H1 (cell line): ENCODE measurements at regions not wholly inside any gene's neighbourhood (a gene's known extent, or its start where the extent isn't known, plus 50 kb on each side); places are given as distances from the start of the nearest gene placed in this dataset.
"Not testable (repeated sequence)": the region's sequence is repeated elsewhere in the genome, so short reads cannot be mapped to it uniquely, and the experiment has no call there.

Experiments used
- CTCF ChIA-PET: fragments of 300-600 bp; sonication (Branson Sonifier 250); formaldehyde crosslinking; loops from one replicate; lab custom pipeline; 2021; ENCODE audit not compliant: partially characterized antibody; lab: Charles Lee
- POLR2A ChIA-PET: fragments of 300-600 bp; sonication (Branson Sonifier 250); formaldehyde crosslinking; loops from one replicate; lab custom pipeline; 2021; ENCODE audit warnings: inconsistent platforms; ENCODE audit not compliant: partially characterized antibody; lab: Charles Lee
- DNase-seq, 2 experiments: peaks; one replicate each; pipeline versions ENCODE4 v3.0.0 to v3.0.0-alpha.2; 2010 to 2022; ENCODE audit warnings: low spot score in 2 of 2, low read depth in 1 of 2, mixed read lengths in 1 of 2
- FAIRE-seq: peaks from 2 replicates; lab custom pipeline; 2011; peaks lifted over from hg19 to GRCh38; lab: Jason Lieb, UNC
- H2AFZ ChIP-seq: 2 replicates; pipeline ENCODE4 v1.8.1; 2012; ENCODE audit warnings: low read length, inconsistent platforms
- H2AK5ac ChIP-seq: 2 replicates; pipeline ENCODE4 v1.6.1; 2013; ENCODE audit warnings: low read depth, low read length
- H2BK120ac ChIP-seq: replicated peaks from 2 replicates; pipeline ENCODE3; 2013; ENCODE audit warnings: low read depth, low read length, inconsistent platforms
- H2BK12ac ChIP-seq: 2 replicates; pipeline ENCODE4 v1.6.1; 2013; ENCODE audit warnings: low read depth, low read length
- H2BK15ac ChIP-seq: 2 replicates; pipeline ENCODE4 v1.6.1; 2013; ENCODE audit warnings: low read length
- H2BK20ac ChIP-seq: 2 replicates; pipeline ENCODE4 v1.6.1; 2013; ENCODE audit warnings: low read length
- H2BK5ac ChIP-seq: 2 replicates; pipeline ENCODE4 v1.6.1; 2013; ENCODE audit warnings: low read depth, low read length
- H3K14ac ChIP-seq: 2 replicates; pipeline ENCODE4 v1.6.1; 2013; ENCODE audit warnings: inconsistent platforms; ENCODE audit not compliant: insufficient read length
- H3K18ac ChIP-seq: 2 replicates; pipeline ENCODE4 v1.6.1; 2013; ENCODE audit warnings: low read length; ENCODE audit errors: extremely low read depth
- H3K23ac ChIP-seq: 2 replicates; pipeline ENCODE4 v1.6.1; 2013; ENCODE audit warnings: inconsistent platforms; ENCODE audit not compliant: insufficient read length
- H3K23me2 ChIP-seq: 2 replicates; pipeline ENCODE4 v1.6.1; 2013; ENCODE audit warnings: low read depth, low read length
- H3K27ac ChIP-seq: 2 replicates; pipeline ENCODE4 v1.6.1; 2011; ENCODE audit warnings: low read depth, low read length, inconsistent platforms
- H3K27me3 ChIP-seq, 4 experiments: replicated peaks in 1 of 4; 1 replicate in 1 of 4; 2 replicates in 3 of 4; pipeline versions ENCODE4 v1.6.1 to v1.8.1; 2011 to 2013; ENCODE audit warnings: low read length in 3 of 4, mild to moderate bottlenecking in 3 of 4, inconsistent platforms in 2 of 4, mixed read lengths in 2 of 4, moderate library complexity in 1 of 4; ENCODE audit not compliant: control insufficient read depth in 3 of 4, insufficient read depth in 3 of 4; ENCODE audit errors: extremely low read depth in 1 of 4
- H3K36me3 ChIP-seq, 4 experiments: 2 replicates each; pipeline versions ENCODE4 v1.6.1 to v1.8.1; 2011 to 2013; ENCODE audit warnings: mild to moderate bottlenecking in 4 of 4, low read length in 3 of 4, moderate library complexity in 2 of 4, control low read depth in 1 of 4, inconsistent platforms in 1 of 4; ENCODE audit not compliant: insufficient read depth in 4 of 4, control insufficient read depth in 2 of 4
- H3K4ac ChIP-seq: replicated peaks from 2 replicates; pipeline ENCODE3; 2013; ENCODE audit warnings: low read length, low read depth, mixed read lengths, inconsistent platforms; ENCODE audit not compliant: insufficient read length
- H3K4me1 ChIP-seq, 4 experiments: replicated peaks in 1 of 4; 1 replicate in 1 of 4; 2 replicates in 3 of 4; pipeline versions ENCODE4 v1.6.1 to v1.8.1; 2011 to 2013; ENCODE audit warnings: low read length in 3 of 4, inconsistent platforms in 2 of 4, mixed read lengths in 1 of 4; ENCODE audit not compliant: insufficient read depth in 4 of 4, control insufficient read depth in 3 of 4
- H3K4me2 ChIP-seq, 2 experiments: 2 replicates each; pipeline versions ENCODE4 v1.6.1 to v1.8.1; 2011 to 2013; ENCODE audit warnings: low read depth in 2 of 2, low read length in 2 of 2, control low read depth in 1 of 2, inconsistent platforms in 1 of 2, mild to moderate bottlenecking in 1 of 2; ENCODE audit not compliant: insufficient read depth in 1 of 2
- H3K4me3 ChIP-seq, 4 experiments: fragments of 200-600, 300-600 bp in 1 of 4; sonication (generic), shearing (Covaris generic), sonication (Bioruptor Twin) in 1 of 4; 2 replicates each; pipeline versions ENCODE4 v1.5.1 to v1.8.1; 2011 to 2016; ENCODE audit warnings: low read length in 4 of 4, low read depth in 3 of 4, control low read depth in 2 of 4, inconsistent platforms in 2 of 4, mild to moderate bottlenecking in 2 of 4, mixed read lengths in 1 of 4, moderate library complexity in 1 of 4; ENCODE audit not compliant: insufficient read depth in 2 of 4; ENCODE audit errors: extremely low read depth in 1 of 4
- H3K56ac ChIP-seq: replicated peaks from 2 replicates; pipeline ENCODE3; 2013; ENCODE audit warnings: low read depth, mild to moderate bottlenecking, mixed read lengths, low read length, inconsistent platforms; ENCODE audit not compliant: insufficient read length
- H3K79me1 ChIP-seq: 2 replicates; pipeline ENCODE4 v1.6.1; 2013; ENCODE audit warnings: low read depth, low read length, control low read depth
- H3K79me2 ChIP-seq, 2 experiments: 2 replicates each; pipeline versions ENCODE4 v1.6.1 to v1.8.1; 2012 to 2013; ENCODE audit warnings: low read length in 2 of 2, mild to moderate bottlenecking in 2 of 2, inconsistent platforms in 1 of 2; ENCODE audit not compliant: insufficient read depth in 2 of 2, control insufficient read depth in 1 of 2
- H3K9ac ChIP-seq, 4 experiments: replicated peaks in 1 of 4; 1 replicate in 1 of 4; 2 replicates in 3 of 4; pipeline versions ENCODE4 v1.6.1 to v1.8.1; 2011 to 2013; ENCODE audit warnings: low read depth in 3 of 4, low read length in 3 of 4, control low read depth in 2 of 4, mild to moderate bottlenecking in 2 of 4, moderate library complexity in 2 of 4, inconsistent platforms in 1 of 4; ENCODE audit errors: extremely low read depth in 1 of 4
- H3K9me3 ChIP-seq, 2 experiments: 2 replicates each; pipeline versions ENCODE4 v1.6.1 to v1.8.1; 2012 to 2013; ENCODE audit warnings: mild to moderate bottlenecking in 2 of 2, moderate library complexity in 2 of 2, control low read depth in 1 of 2, inconsistent platforms in 1 of 2, low read depth in 1 of 2, low read length in 1 of 2, mixed read lengths in 1 of 2; ENCODE audit not compliant: insufficient read depth in 2 of 2
- H4K20me1 ChIP-seq, 2 experiments: replicated peaks in 1 of 2; 2 replicates each; pipeline versions ENCODE3 to v1.8.1; 2011 to 2013; ENCODE audit warnings: inconsistent platforms in 2 of 2, low read length in 2 of 2, mild to moderate bottlenecking in 1 of 2; ENCODE audit not compliant: insufficient read depth in 2 of 2, control insufficient read depth in 1 of 2
- H4K5ac ChIP-seq: 2 replicates; pipeline ENCODE4 v1.6.1; 2013; ENCODE audit warnings: low read length, low read depth, mixed read lengths, inconsistent platforms; ENCODE audit not compliant: insufficient read length
- H4K8ac ChIP-seq: 2 replicates; pipeline ENCODE4 v1.8.0; 2013; ENCODE audit warnings: mild to moderate bottlenecking, moderate library complexity, low read length, inconsistent platforms; ENCODE audit not compliant: insufficient read depth; ENCODE audit errors: extremely low read depth
- H4K91ac ChIP-seq: replicated peaks from 2 replicates; pipeline ENCODE3; 2013; ENCODE audit warnings: low read length, mixed read lengths, inconsistent platforms; ENCODE audit not compliant: insufficient read length
- WGBS, 2 experiments: shearing (Covaris generic) in 1 of 2; methylation state at CpG; one replicate each; pipeline versions ENCODE4 v1.1.6 to v1.1.7; 2013 to 2015; ENCODE audit warnings: low lambda C conversion rate in 2 of 2, mixed read lengths in 2 of 2, inconsistent platforms in 1 of 2, low coverage in 1 of 2, missing lambda C conversion rate in 1 of 2; ENCODE audit not compliant: insufficient replicate concordance in 2 of 2, insufficient coverage in 1 of 2, insufficient read length in 1 of 2; ENCODE audit errors: extremely low coverage in 1 of 2, missing lambda C conversion rate in 1 of 2; 5-methylcytosine and 5-hydroxymethylcytosine counted together

- POLR2A ChIA-PET, H3K79me1 ChIP-seq, H4K5ac ChIP-seq, H3K4me2 ChIP-seq, H2AK5ac ChIP-seq, H2BK12ac ChIP-seq, H3K79me2 ChIP-seq, H3K56ac ChIP-seq, H2BK15ac ChIP-seq, H3K9me3 ChIP-seq, H3K14ac ChIP-seq, H3K27me3 ChIP-seq, H3K4ac ChIP-seq, DNase-seq, H3K36me3 ChIP-seq, H3K9ac ChIP-seq, H3K23ac ChIP-seq, H4K91ac ChIP-seq, H3K4me3 ChIP-seq, H2BK5ac ChIP-seq, H2AFZ ChIP-seq, CTCF ChIA-PET, H4K20me1 ChIP-seq, FAIRE-seq, H3K18ac ChIP-seq, H3K27ac ChIP-seq, H4K8ac ChIP-seq, H3K4me1 ChIP-seq, H2BK20ac ChIP-seq, H3K23me2 ChIP-seq, H2BK120ac ChIP-seq: not testable (repeated sequence)
- 100% methylated on average over 3 of the region's 3 CpGs; no CpG with 5 or more reads in 1 of the 2 experiments for WGBS, 2 experiments
These were observed 261.4 kb upstream of the HNRNPA3 start for GRCh38 chr2:176951218-176951617.
